Uterus (tissue), 3 donors: ENCODE measurements at regions not wholly inside any gene's neighbourhood (a gene's known extent, or its start where the extent isn't known, plus 50 kb on each side); places are given as distances from the start of the nearest gene placed in this dataset.

Source experiments
- DNase-seq, 2 donors: peaks; one replicate each; pipeline ENCODE4 v3.0.0-alpha.2; 2019 to 2020
- H3K27ac ChIP-seq, 2 donors: fragments of 200-600 bp; sonication (generic); 1 replicate in 1 of 2; 2 replicates in 1 of 2; pipeline ENCODE4 v1.5.1; 2016 to 2018
- H3K27me3 ChIP-seq, 2 donors: fragments of 200-600 bp; sonication (generic); one replicate each; pipeline ENCODE4 v1.5.1; 2018 to 2019; ENCODE audit warnings: control low read depth in 1 of 2
- H3K36me3 ChIP-seq, 2 donors: fragments of 200-600 bp; sonication (generic); one replicate each; pipeline ENCODE4 v1.5.1; 2019; ENCODE audit warnings: control low read depth in 1 of 2
- H3K4me1 ChIP-seq, 2 donors: fragments of 200-600 bp; sonication (generic); one replicate each; pipeline ENCODE4 v1.5.1; 2018 to 2019; ENCODE audit warnings: control low read depth in 1 of 2
- H3K4me3 ChIP-seq, 2 donors: fragments of 200-600 bp; sonication (generic); 1 replicate in 1 of 2; 2 replicates in 1 of 2; pipeline ENCODE4 v1.5.1; 2018 to 2019; ENCODE audit warnings: mild to moderate bottlenecking in 1 of 2
- H3K9me3 ChIP-seq, 2 donors: fragments of 200-600 bp; sonication (generic); one replicate each; pipeline ENCODE4 v1.5.1; 2019; ENCODE audit warnings: control low read depth in 1 of 2
- POLR2A ChIP-seq, 2 donors: fragments of 450-650 bp; IDR thresholded peaks; one replicate each; pipeline ENCODE4 v1.6.1; 2016; ENCODE audit warnings: antibody characterized with exemption in 2 of 2, mild to moderate bottlenecking in 1 of 2, moderate library complexity in 1 of 2
- intact Hi-C: fragments of 100-400 bp; cut with DNase I; formaldehyde crosslinking; loops from one replicate; pipeline ENCODE4 v1.15.1; 2023; ENCODE audit warnings: low total_unique reads
- TF ChIP-seq, protein P1 (sequence below), 4 experiments: fragments of 200-600 bp in 2 of 4; fragments of 450-650 bp in 2 of 4; sonication (generic) in 2 of 4; IDR thresholded peaks; one replicate each; pipeline ENCODE4 v1.5.1; 2016 to 2019; ENCODE audit warnings: antibody characterized with exemption in 4 of 4, mild to moderate bottlenecking in 2 of 4, moderate library complexity in 1 of 4
- donor health status: DM: yes; HTN: yes; CAD: no.

DNA sequence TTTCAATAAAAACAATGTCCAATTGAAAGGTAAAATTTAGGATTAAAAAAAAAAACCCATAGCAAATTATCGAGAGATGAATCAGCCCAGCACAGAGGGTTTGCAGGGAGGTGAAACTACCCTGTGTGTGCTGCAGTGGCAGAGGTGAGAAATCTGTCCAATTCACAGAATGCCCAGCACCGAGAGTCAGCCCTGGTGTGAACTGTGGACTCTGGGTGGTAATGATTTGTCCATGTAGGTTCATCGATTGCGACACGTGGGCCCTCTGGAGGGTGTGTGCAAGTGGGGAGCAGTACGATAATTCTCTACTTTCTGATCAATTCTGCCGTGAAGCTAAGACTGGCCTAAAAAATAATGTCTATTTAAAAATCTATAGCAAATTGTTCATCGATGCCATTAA lies 94.5 kb upstream of the PFKP start:
- Histone ChIP-seq H3K27me3 (no peaks in the 10 kb centered on the region), H3K4me3 (no peak overlapping the region), H3K9me3 (no peaks in the 10 kb centered on the region), H3K27ac (no peak overlapping the region), H3K36me3 (no peaks in the 10 kb centered on the region), H3K4me1 (no peaks in the 10 kb centered on the region)
- DNase-seq: no peak
- intact Hi-C loops: no loop called here
- TF ChIP-seq POLR2A (IDR thresholded peaks at IDR 0.05): no peak
- TF ChIP-seq, protein P1, sequence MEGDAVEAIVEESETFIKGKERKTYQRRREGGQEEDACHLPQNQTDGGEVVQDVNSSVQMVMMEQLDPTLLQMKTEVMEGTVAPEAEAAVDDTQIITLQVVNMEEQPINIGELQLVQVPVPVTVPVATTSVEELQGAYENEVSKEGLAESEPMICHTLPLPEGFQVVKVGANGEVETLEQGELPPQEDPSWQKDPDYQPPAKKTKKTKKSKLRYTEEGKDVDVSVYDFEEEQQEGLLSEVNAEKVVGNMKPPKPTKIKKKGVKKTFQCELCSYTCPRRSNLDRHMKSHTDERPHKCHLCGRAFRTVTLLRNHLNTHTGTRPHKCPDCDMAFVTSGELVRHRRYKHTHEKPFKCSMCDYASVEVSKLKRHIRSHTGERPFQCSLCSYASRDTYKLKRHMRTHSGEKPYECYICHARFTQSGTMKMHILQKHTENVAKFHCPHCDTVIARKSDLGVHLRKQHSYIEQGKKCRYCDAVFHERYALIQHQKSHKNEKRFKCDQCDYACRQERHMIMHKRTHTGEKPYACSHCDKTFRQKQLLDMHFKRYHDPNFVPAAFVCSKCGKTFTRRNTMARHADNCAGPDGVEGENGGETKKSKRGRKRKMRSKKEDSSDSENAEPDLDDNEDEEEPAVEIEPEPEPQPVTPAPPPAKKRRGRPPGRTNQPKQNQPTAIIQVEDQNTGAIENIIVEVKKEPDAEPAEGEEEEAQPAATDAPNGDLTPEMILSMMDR (IDR thresholded peaks at IDR 0.05): no peak

DNA sequence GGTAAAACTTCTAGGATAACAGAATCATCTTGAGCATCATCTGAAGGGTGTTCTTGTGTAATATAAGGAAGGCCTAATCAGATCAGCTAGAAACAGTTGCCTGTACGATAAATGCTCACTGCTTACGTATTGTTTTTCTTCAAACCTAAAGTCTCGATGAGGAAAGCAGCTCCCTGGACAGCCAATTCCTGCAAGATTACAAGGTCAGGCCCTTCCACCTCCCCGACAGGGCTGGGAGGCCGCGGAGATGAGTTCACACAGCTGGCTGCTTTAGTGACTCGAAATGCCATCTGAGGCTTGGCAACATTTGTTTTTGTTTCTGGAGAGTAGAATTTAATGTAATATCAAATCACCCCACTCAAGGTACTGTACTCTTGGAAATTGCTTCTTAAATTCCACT lies 95.1 kb upstream of the PFKP start:
- Histone ChIP-seq H3K4me3 (no peak overlapping the region), H3K27ac (no peak overlapping the region), H3K27me3 (no peaks in the 10 kb centered on the region), H3K4me1 (no peaks in the 10 kb centered on the region), H3K36me3 (no peaks in the 10 kb centered on the region), H3K9me3 (no peaks in the 10 kb centered on the region)
- intact Hi-C loops: no loop called here
- DNase-seq: no peak
- no peak for TF ChIP-seq POLR2A (IDR thresholded peaks at IDR 0.05)
- TF ChIP-seq, protein P1 (IDR thresholded peaks at IDR 0.05): no peak

DNA sequence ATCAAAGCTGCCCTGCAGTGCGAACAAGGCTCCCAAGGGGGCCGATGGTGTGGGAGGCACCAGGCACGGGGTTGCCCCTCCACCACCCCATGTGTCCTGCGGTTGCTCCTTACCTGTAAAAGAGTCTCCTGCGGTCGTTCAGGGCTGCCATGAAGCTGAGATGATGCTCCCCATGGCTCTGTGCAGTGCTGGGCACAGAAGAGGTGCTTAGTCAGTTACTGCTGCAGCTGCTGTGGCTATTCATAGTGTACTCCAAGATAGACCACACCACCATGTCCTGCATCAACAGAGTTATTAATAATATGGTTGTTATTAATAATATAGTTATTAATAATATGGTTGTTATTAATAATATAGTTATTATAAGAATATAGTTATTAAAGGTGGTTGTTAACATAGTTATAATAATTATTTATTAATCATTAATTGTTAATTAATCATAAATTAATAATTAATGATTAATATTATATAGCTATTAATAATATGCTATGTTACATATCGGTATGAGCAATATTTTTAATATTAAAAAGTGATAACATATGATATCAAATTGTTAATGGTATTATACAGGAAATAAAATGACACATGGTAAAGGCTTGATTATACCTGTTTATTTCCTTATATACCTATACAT lies 97.0 kb upstream of the PFKP start:
- Histone ChIP-seq H3K36me3 (no peaks in the 10 kb centered on the region), H3K4me3 (no peak overlapping the region), H3K4me1 (no peaks in the 10 kb centered on the region), H3K9me3 (no peaks in the 10 kb centered on the region), H3K27ac (no peak overlapping the region), H3K27me3 (no peaks in the 10 kb centered on the region)
- no peak for TF ChIP-seq POLR2A (IDR thresholded peaks at IDR 0.05)
- TF ChIP-seq, protein P1 (IDR thresholded peaks at IDR 0.05): no peak
- intact Hi-C loops: no loop called here
- DNase-seq: no peak

DNA sequence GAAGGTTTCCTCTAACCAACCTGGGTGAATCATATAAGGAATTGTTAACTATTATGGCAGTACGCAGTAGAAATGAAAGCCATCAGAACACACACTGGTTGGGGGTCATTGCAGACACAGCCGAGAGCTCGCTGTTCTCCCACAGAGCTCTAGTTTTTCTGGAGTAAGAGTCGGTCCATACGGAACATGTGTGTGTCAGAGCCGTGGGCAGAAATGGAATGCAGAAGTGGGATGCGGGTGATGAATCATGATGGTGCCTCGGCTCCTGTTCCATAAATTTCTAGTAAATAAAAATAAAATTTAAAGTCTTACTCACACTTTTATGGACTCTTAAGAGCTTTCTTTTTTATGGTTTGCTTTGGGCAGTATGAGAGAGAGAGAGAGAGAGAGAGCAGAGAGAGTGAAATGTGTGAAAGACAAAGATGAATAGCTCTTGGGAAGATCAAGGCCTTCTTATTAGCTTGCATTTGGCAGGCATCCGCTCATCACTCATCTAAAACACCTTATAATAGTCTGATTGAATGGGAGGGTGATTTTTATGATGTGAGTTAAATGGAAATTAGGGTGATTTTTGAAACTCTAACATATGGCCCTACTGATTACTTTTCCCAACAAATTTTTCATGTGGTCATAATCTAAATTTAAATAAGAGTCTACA lies 98.8 kb upstream of the PFKP start:
- Histone ChIP-seq H3K27ac (no peak overlapping the region), H3K4me3 (no peak overlapping the region), H3K4me1 (no peaks in the 10 kb centered on the region), H3K27me3 (no peaks in the 10 kb centered on the region), H3K36me3 (no peaks in the 10 kb centered on the region), H3K9me3 (no peaks in the 10 kb centered on the region)
- intact Hi-C loops: no loop called here
- peak; percentile 20 to 28 for DNase-seq
- no peak for TF ChIP-seq POLR2A (IDR thresholded peaks at IDR 0.05)
- TF ChIP-seq, protein P1 (IDR thresholded peaks at IDR 0.05): no peak

DNA sequence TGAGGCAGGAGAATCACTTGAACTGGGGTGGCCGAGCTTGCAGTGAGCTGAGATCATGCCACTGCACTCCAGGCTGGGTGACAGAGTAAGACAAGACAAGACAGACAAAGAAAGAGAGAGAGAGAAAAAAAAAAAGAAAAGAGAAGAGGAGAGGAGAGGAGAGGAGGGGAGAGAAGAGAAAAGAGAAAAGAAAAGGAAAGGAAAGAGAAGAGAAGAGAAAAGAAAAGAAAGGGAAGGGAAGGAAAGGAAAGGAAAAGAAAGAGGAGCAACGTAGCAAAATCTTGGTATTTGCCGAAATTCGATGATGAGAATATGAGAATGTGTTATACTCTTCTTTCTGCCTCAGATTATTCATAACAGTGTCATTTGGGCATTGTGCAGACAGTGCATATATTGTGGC lies 101.2 kb upstream of the PFKP start:
- H3K4me3 ChIP-seq: no peak overlapping the region
- TF ChIP-seq, protein P1 (IDR thresholded peaks at IDR 0.05): no peak
- no peak for TF ChIP-seq POLR2A (IDR thresholded peaks at IDR 0.05)
- intact Hi-C loops: no loop called here
- no peaks in the 10 kb centered on the region for H3K27me3 ChIP-seq
- H3K27ac ChIP-seq: no peak overlapping the region
- no peak for DNase-seq
- H3K36me3 ChIP-seq: no peaks in the 10 kb centered on the region
- no peaks in the 10 kb centered on the region for H3K9me3 ChIP-seq
- no peaks in the 10 kb centered on the region for H3K4me1 ChIP-seq
